ENCODE measurements at regions not wholly inside any gene's neighbourhood (a gene's known extent, or its start where the extent isn't known, plus 50 kb on each side); places are given as distances from the start of the nearest gene placed in this dataset.
A peak's percentile ranks its signal among the peaks of the same experiment; 100 is the strongest.

- peak; percentile 59 for DNase-seq
Observed at GRCh38 chr21:18191139-18191538, 53.5 kb upstream of the CHODL start.

- DNase-seq = no peak
Observed at GRCh38 chr21:18178509-18178908, 66.1 kb upstream of the CHODL start.

- DNase-seq = no peak
Observed at GRCh38 chr21:18174370-18174769, 70.3 kb upstream of the CHODL start.

GRCh38 chr21:18170829-18171228 is 73.8 kb upstream of the CHODL start:
- DNase-seq = no peak

GRCh38 chr21:18170221-18170620 is 74.4 kb upstream of the CHODL start:
- DNase-seq = no peak

- no peak for DNase-seq
Observed at GRCh38 chr21:18168108-18168507, 76.5 kb upstream of the CHODL start.

- peak; percentile 24 for DNase-seq
Observed at GRCh38 chr21:18164933-18165332, 79.7 kb upstream of the CHODL start.

- DNase-seq = no peak
Observed at GRCh38 chr21:18164483-18164882, 80.2 kb upstream of the CHODL start.

GRCh38 chr21:18163956-18164355 is 80.7 kb upstream of the CHODL start:
- no peak for DNase-seq

GRCh38 chr21:18161841-18162240 is 82.8 kb upstream of the CHODL start:
- no peak for DNase-seq

GRCh38 chr21:18157406-18157805 is 87.2 kb upstream of the CHODL start:
- DNase-seq = no peak

GRCh38 chr21:18155508-18156193 is 89.0 kb upstream of the CHODL start:
- DNase-seq = peak; percentile 6

- DNase-seq = no peak
Observed at GRCh38 chr21:18153063-18153462, 91.6 kb upstream of the CHODL start.

- DNase-seq = no peak
Observed at GRCh38 chr21:18152371-18152770, 92.3 kb upstream of the CHODL start.

GRCh38 chr21:18151046-18151445 is 93.6 kb upstream of the CHODL start:
- DNase-seq = no peak

- DNase-seq = no peak
Observed at GRCh38 chr21:18148401-18148800, 96.2 kb upstream of the CHODL start.

- DNase-seq = no peak
Observed at GRCh38 chr21:18147678-18148077, 97.0 kb upstream of the CHODL start.

GRCh38 chr21:18146820-18147219 is 97.8 kb upstream of the CHODL start:
- DNase-seq = no peak

GRCh38 chr21:18144339-18144738 is 100.3 kb upstream of the CHODL start:
- DNase-seq = no peak

- DNase-seq = no peak
Observed at GRCh38 chr21:18142655-18143054, 102.0 kb upstream of the CHODL start.

GRCh38 chr21:18138507-18138906 is 106.1 kb upstream of the CHODL start:
- no peak for DNase-seq

GRCh38 chr21:18129526-18129925 is 115.1 kb upstream of the CHODL start:
- no peak for DNase-seq

- no peak for DNase-seq
Observed at GRCh38 chr21:18118566-18118965, 126.1 kb upstream of the CHODL start.

- no peak for DNase-seq
Observed at GRCh38 chr21:18117176-18117575, 127.5 kb upstream of the CHODL start.

- no peak for DNase-seq
Observed at GRCh38 chr21:18114810-18115209, 129.8 kb upstream of the CHODL start.

All from hematopoietic multipotent progenitor cell treated with erythropoietin and hydrocortisone succinate and interleukin-3 and kit ligand, for 8 days (in vitro differentiated cells).